OCI-LY3 (cell line): ENCODE measurements at regions not wholly inside any gene's neighbourhood (a gene's known extent, or its start where the extent isn't known, plus 50 kb on each side); places are given as distances from the start of the nearest gene placed in this dataset.
"Not testable (repeated sequence)": the region's sequence is repeated elsewhere in the genome, so short reads cannot be mapped to it uniquely, and the experiment has no call there.

Source experiments
- H2AFZ ChIP-seq: fragments of 200-600, 300-600 bp; shearing (Covaris generic); 2 replicates; pipeline ENCODE4 v1.6.0; 2014; ENCODE audit warnings: antibody characterized with exemption, low read depth, low read length
- H3K27ac ChIP-seq: fragments of 200-600, 300-600 bp; sonication (generic); 2 replicates; pipeline ENCODE4 v1.5.1; 2014; ENCODE audit warnings: mild to moderate bottlenecking, low read length, moderate library complexity, mixed read lengths
- H3K27me3 ChIP-seq: fragments of 200-600, 300-600 bp; sonication (generic); 2 replicates; pipeline ENCODE4 v1.6.1; 2014; ENCODE audit warnings: low read depth, low read length, mixed read lengths
- H3K36me3 ChIP-seq: fragments of 200-600, 300-600 bp; sonication (generic); replicated peaks from 2 replicates; pipeline ENCODE3; 2014; ENCODE audit warnings: low read depth, low read length, mixed read lengths
- H3K4me1 ChIP-seq: fragments of 300-600, 200-600 bp; sonication (generic); 2 replicates; pipeline ENCODE4 v1.6.1; 2014; ENCODE audit warnings: low read length, mixed read lengths
- H3K4me2 ChIP-seq: fragments of 200-600, 300-600 bp; sonication (generic); 2 replicates; pipeline ENCODE4 v1.6.1; 2014; ENCODE audit warnings: low read length, mixed read lengths
- H3K4me3 ChIP-seq: fragments of 300-600, 200-600 bp; sonication (generic); 2 replicates; pipeline ENCODE4 v1.5.1; 2014; ENCODE audit warnings: antibody characterized with exemption, mild to moderate bottlenecking, low read length, moderate library complexity
- H3K79me2 ChIP-seq: fragments of 300-600, 200-600 bp; shearing (Covaris generic); 2 replicates; pipeline ENCODE4 v1.6.1; 2014; ENCODE audit warnings: mild to moderate bottlenecking, low read length, mixed read lengths
- H3K9ac ChIP-seq: fragments of 300-600, 200-600 bp; shearing (Covaris generic); 2 replicates; pipeline ENCODE4 v1.6.0; 2014; ENCODE audit warnings: mild to moderate bottlenecking, low read length, moderate library complexity
- H3K9me3 ChIP-seq: fragments of 200-600, 300-600 bp; shearing (Covaris generic); 2 replicates; pipeline ENCODE4 v1.6.1; 2014; ENCODE audit warnings: low read length, mixed read lengths; ENCODE audit not compliant: insufficient read depth
- H4K20me1 ChIP-seq: fragments of 200-600, 300-600 bp; sonication (generic); 2 replicates; pipeline ENCODE4 v1.6.1; 2016; ENCODE audit warnings: low read length, mixed read lengths; ENCODE audit not compliant: insufficient read depth
- CTCF ChIP-seq: fragments of 200-600, 300-600 bp; sonication (generic); IDR thresholded peaks from 2 replicates; pipeline ENCODE4 v1.5.1; 2014; ENCODE audit warnings: antibody characterized with exemption, low read length, low read depth
- EZH2phosphoT487 ChIP-seq: fragments of 200-600 bp; shearing (Covaris generic); IDR thresholded peaks from 2 replicates; pipeline ENCODE4 v1.6.1; 2018; ENCODE audit warnings: antibody characterized with exemption, mixed run types, low read depth

GRCh38 chr2:57207191-57207590 is 839.4 kb upstream of the VRK2 start:
- Histone ChIP-seq H2AFZ (no peak overlapping the region), H3K4me3 (no peak overlapping the region), H3K36me3 (no peaks in the 10 kb centered on the region), H3K4me1 (peaks cover 11% of the 10 kb centered on the region), H3K9ac (no peak overlapping the region), H3K4me2 (no peak overlapping the region), H3K27me3 (no peaks in the 10 kb centered on the region), H3K9me3 (no peaks in the 10 kb centered on the region), H4K20me1 (no peaks in the 10 kb centered on the region), H3K79me2 (no peaks in the 10 kb centered on the region), H3K27ac (no peak overlapping the region)
- no peak for TF ChIP-seq EZH2phosphoT487
- TF ChIP-seq CTCF = no peak

DNA sequence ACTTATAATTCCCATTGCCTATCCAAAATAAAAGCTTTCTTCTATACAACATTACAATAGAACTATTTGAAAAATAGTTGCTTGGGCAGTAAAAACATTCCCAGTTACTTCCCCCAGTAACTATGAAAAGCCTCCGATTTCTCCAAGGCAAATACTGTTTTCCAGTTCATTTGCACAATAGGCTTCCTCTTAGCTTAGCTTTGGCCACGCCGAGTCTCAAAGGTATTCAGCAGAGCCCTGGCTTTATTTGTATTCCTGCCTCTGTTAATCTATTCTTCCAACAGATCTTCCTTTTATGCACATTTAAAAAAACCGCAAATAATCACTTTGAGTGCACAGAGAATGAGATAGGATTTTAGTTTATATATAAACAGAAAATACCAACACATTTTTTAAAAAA is 836.8 kb upstream of the VRK2 start:
- no peak for TF ChIP-seq EZH2phosphoT487
- no peaks in the 10 kb centered on the region for H3K27me3 ChIP-seq
- H3K4me3 ChIP-seq = no peak overlapping the region
- no peaks in the 10 kb centered on the region for H3K36me3 ChIP-seq
- no peaks in the 10 kb centered on the region for H3K9me3 ChIP-seq
- no peaks in the 10 kb centered on the region for H3K79me2 ChIP-seq
- H4K20me1 ChIP-seq = no peaks in the 10 kb centered on the region
- no peak overlapping the region for H3K27ac ChIP-seq
- H3K9ac ChIP-seq = no peak overlapping the region
- H2AFZ ChIP-seq = no peak overlapping the region
- no peak overlapping the region for H3K4me2 ChIP-seq
- peaks cover 15% of the 10 kb centered on the region for H3K4me1 ChIP-seq

GRCh38 chr2:57210855-57211254 is 835.8 kb upstream of the VRK2 start:
- H3K36me3 ChIP-seq = no peaks in the 10 kb centered on the region
- H2AFZ ChIP-seq = no peak overlapping the region
- TF ChIP-seq CTCF (no peak), EZH2phosphoT487 (no peak)
- H3K27me3 ChIP-seq = no peaks in the 10 kb centered on the region
- no peak overlapping the region for H3K4me3 ChIP-seq
- H3K79me2 ChIP-seq = no peaks in the 10 kb centered on the region
- H3K4me1 ChIP-seq = peaks cover 10% of the 10 kb centered on the region
- H4K20me1 ChIP-seq = no peaks in the 10 kb centered on the region
- no peak overlapping the region for H3K27ac ChIP-seq
- H3K9me3 ChIP-seq = peaks cover 3% of the 10 kb centered on the region; the same call in 1 of the 2 replicates
- H3K4me2 ChIP-seq = no peak overlapping the region
- no peak overlapping the region for H3K9ac ChIP-seq

DNA sequence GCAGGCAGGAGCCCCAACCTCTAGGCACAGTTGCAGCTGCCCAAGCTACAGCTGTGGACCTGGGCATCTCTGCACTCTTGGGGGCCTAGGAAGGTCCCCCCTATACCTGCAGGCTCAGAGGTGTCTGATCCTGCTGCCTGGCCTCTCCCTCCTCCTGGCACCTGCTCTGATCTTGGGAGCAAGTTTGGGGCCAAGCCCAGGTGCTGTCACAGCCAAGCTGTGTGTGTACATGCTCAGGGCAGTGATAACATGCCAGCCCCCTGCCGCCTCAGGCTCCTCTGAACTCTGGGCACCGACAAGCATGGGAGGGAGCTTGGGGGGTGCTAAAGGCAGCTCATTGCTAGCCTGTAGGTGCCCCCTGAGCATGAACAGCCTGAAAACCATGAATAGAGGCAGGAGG is 829.6 kb upstream of the VRK2 start:
- Histone ChIP-seq H3K27ac (no peak overlapping the region), H3K36me3 (peaks cover 4% of the 10 kb centered on the region), H3K4me3 (no peak overlapping the region), H3K4me2 (no peak overlapping the region), H4K20me1 (no peaks in the 10 kb centered on the region), H2AFZ (no peak overlapping the region), H3K79me2 (no peaks in the 10 kb centered on the region), H3K9me3 (peaks cover 25% of the 10 kb centered on the region; the same call in 1 of the 2 replicates), H3K4me1 (peaks cover 10% of the 10 kb centered on the region), H3K9ac (no peak overlapping the region), H3K27me3 (no peaks in the 10 kb centered on the region)
- TF ChIP-seq CTCF (no peak), EZH2phosphoT487 (no peak)

DNA sequence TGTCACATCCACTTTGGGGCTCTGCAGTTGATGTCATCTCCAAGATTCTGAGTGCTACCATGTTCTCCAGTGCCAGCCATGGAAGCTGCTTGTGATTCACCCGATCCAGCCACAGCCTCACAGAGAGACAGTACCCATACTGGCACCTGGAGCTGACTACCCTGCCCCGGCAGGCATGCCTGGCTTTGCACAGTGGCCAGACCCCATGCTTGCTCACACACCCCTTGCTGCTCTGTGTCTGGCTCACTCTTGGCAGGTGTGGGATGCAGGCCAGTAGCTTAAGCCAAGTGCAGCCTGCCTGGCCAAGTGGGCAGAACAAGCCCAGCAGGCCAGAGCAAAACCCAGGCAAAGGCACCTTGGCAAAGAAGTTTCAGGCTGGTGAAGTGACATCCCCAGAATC is 828.4 kb upstream of the VRK2 start:
- H3K36me3 ChIP-seq = peaks cover 4% of the 10 kb centered on the region
- no peak overlapping the region for H3K4me3 ChIP-seq
- H4K20me1 ChIP-seq = no peaks in the 10 kb centered on the region
- H3K79me2 ChIP-seq = no peaks in the 10 kb centered on the region
- H3K4me2 ChIP-seq = no peak overlapping the region
- no peak overlapping the region for H2AFZ ChIP-seq
- no peak overlapping the region for H3K9ac ChIP-seq
- no peaks in the 10 kb centered on the region for H3K27me3 ChIP-seq
- no peak for TF ChIP-seq EZH2phosphoT487
- no peak for TF ChIP-seq CTCF
- no peak overlapping the region for H3K27ac ChIP-seq
- H3K9me3 ChIP-seq = peaks cover 25% of the 10 kb centered on the region; the same call in 1 of the 2 replicates
- H3K4me1 ChIP-seq = peaks cover 8% of the 10 kb centered on the region

- H4K20me1 ChIP-seq, H3K9ac ChIP-seq, H3K79me2 ChIP-seq, H3K9me3 ChIP-seq, H3K4me1 ChIP-seq, H3K36me3 ChIP-seq, H3K4me3 ChIP-seq, H2AFZ ChIP-seq, H3K4me2 ChIP-seq, H3K27ac ChIP-seq, H3K27me3 ChIP-seq: not testable (repeated sequence)
Measured at GRCh38 chr2:57229706-57230105, 816.9 kb upstream of the VRK2 start.
